ENCODE measurements at regions not wholly inside any gene's neighbourhood (a gene's known extent, or its start where the extent isn't known, plus 50 kb on each side); places are given as distances from the start of the nearest gene placed in this dataset.

- TF ChIP-seq CTCF (IDR thresholded peaks at IDR 0.05), result no peak
- Histone ChIP-seq H3K36me3 (no peaks in the 10 kb centered on the region), H3K9me3 (no peaks in the 10 kb centered on the region), H3K27me3 (no peaks in the 10 kb centered on the region), H3K4me1 (no peaks in the 10 kb centered on the region), H3K27ac (no peak overlapping the region), H3K4me3 (no peak overlapping the region)
- intact Hi-C loops (cut with DNase I), result no loop called here
- no peak for DNase-seq (ENCODE audit: low spot score in 2 of 2)
These were observed 1282.2 kb upstream of the USP15 start for GRCh38 chr12:60977966-60978365.

DNA sequence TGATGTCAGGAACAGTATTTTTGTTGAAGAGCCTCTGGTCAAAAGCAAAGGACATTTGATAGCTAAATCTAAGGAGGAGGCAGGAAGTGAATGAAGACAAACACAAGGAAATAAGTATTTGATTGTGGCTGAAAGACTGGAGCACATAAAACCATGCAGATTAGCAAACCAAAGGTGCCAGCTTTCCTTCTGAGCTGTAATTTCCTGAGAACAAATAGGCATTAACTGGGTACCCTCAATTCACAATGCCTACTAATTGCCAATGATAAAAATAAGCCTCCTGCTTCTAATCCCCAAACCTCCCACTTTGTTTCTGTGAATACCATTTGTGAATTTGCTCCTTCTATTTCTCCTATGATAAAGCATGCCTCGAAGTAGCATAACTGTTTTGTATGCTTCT is 1279.6 kb upstream of the USP15 start:
- H3K4me1 ChIP-seq, result no peaks in the 10 kb centered on the region
- no peaks in the 10 kb centered on the region for H3K36me3 ChIP-seq
- no peak for DNase-seq (ENCODE audit: low spot score in 2 of 2)
- H3K27ac ChIP-seq, result no peak overlapping the region
- no peaks in the 10 kb centered on the region for H3K27me3 ChIP-seq
- H3K4me3 ChIP-seq, result no peak overlapping the region
- intact Hi-C loops (cut with DNase I), result no loop called here
- no peak for TF ChIP-seq CTCF (IDR thresholded peaks at IDR 0.05)
- no peaks in the 10 kb centered on the region for H3K9me3 ChIP-seq

GRCh38 chr12:60981473-60981872 is 1278.7 kb upstream of the USP15 start:
- no peaks in the 10 kb centered on the region for H3K4me1 ChIP-seq
- H3K36me3 ChIP-seq, result no peaks in the 10 kb centered on the region
- DNase-seq (ENCODE audit: low spot score in 2 of 2), result no peak
- no peak overlapping the region for H3K4me3 ChIP-seq
- H3K27ac ChIP-seq, result no peak overlapping the region
- H3K27me3 ChIP-seq, result no peaks in the 10 kb centered on the region
- intact Hi-C loops (cut with DNase I), result no loop called here
- no peak for TF ChIP-seq CTCF (IDR thresholded peaks at IDR 0.05)
- no peaks in the 10 kb centered on the region for H3K9me3 ChIP-seq

- H3K4me3 ChIP-seq, result no peak overlapping the region
- no peaks in the 10 kb centered on the region for H3K27me3 ChIP-seq
- DNase-seq (ENCODE audit: low spot score in 2 of 2), result no peak
- intact Hi-C loops (cut with DNase I), result no loop called here
- no peaks in the 10 kb centered on the region for H3K9me3 ChIP-seq
- no peak overlapping the region for H3K27ac ChIP-seq
- H3K4me1 ChIP-seq, result no peaks in the 10 kb centered on the region
- H3K36me3 ChIP-seq, result no peaks in the 10 kb centered on the region
- no peak for TF ChIP-seq CTCF (IDR thresholded peaks at IDR 0.05)
These were observed 1268.1 kb upstream of the USP15 start for GRCh38 chr12:60992087-60992486.

DNA sequence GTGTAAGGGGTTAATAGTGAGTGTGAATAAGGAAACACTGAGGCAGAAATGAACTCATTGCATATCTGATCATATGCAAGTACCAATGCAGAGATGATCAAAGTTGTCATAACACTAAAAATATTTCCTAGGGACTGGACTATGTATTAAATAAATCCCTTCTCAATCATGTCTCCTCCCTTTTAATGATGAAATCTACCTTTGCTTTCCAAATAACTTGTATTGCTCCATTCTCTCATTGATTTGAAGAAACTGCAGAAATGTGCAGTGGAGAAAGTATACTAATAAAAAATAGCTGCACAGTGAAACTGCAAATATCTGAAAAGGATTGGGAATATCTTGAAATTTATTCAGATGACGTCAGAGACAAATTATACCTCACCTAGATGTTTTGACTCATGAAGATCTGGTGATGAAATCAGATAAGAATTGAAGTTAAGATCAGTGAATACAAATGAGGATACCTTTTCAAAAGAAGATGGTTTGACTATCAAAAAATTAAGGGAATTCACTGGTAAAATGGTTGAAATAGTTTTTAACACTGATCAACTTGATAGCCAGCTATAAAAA is 1264.9 kb upstream of the USP15 start:
- TF ChIP-seq CTCF (IDR thresholded peaks at IDR 0.05), result no peak
- Histone ChIP-seq H3K27ac (no peak overlapping the region), H3K27me3 (no peaks in the 10 kb centered on the region), H3K4me3 (no peak overlapping the region), H3K36me3 (no peaks in the 10 kb centered on the region), H3K4me1 (no peaks in the 10 kb centered on the region), H3K9me3 (no peaks in the 10 kb centered on the region)
- intact Hi-C loops (cut with DNase I), result no loop called here
- DNase-seq (ENCODE audit: low spot score in 2 of 2), result no peak

- H3K4me3 ChIP-seq, result no peak overlapping the region
- no peak for TF ChIP-seq CTCF (IDR thresholded peaks at IDR 0.05)
- H3K27me3 ChIP-seq, result no peaks in the 10 kb centered on the region
- no peaks in the 10 kb centered on the region for H3K4me1 ChIP-seq
- no peaks in the 10 kb centered on the region for H3K36me3 ChIP-seq
- H3K27ac ChIP-seq, result no peak overlapping the region
- no peak for DNase-seq (ENCODE audit: low spot score in 2 of 2)
- intact Hi-C loops (cut with DNase I), result no loop called here
- H3K9me3 ChIP-seq, result no peaks in the 10 kb centered on the region
These were observed 1262.3 kb upstream of the USP15 start for GRCh38 chr12:60997869-60998378.

All from ascending aorta (tissue), 2 donors.